A673 (cell line): ENCODE measurements at regions not wholly inside any gene's neighbourhood (a gene's known extent, or its start where the extent isn't known, plus 50 kb on each side); places are given as distances from the start of the nearest gene placed in this dataset.

Experiments used
- BruUV-seq: library from RNA; stranded (reverse); fragments of 400-500 nt; replicated peaks from 2 replicates; lab custom pipeline; 2021; lab: Mats Ljungman, UMichigan
- CTCF ChIA-PET: fragments of 300-600 bp; sonication (Branson Sonifier 250); formaldehyde crosslinking; loops from one replicate; lab custom pipeline; 2022; ENCODE audit warnings: antibody characterized with exemption; lab: Charles Lee
- POLR2A ChIA-PET: fragments of 300-600 bp; sonication (Branson Sonifier 250); formaldehyde crosslinking; loops from one replicate; lab custom pipeline; 2022; ENCODE audit warnings: antibody characterized with exemption; ENCODE audit not compliant: low non-redundant PET; lab: Charles Lee
- DNase-seq: peaks from one replicate; pipeline ENCODE4 v3.0.0-alpha.2; 2015; ENCODE audit warnings: low spot score
- H3K27ac ChIP-seq: fragments of 200-600 bp; sonication (generic); 2 replicates; pipeline ENCODE4 v1.5.1; 2016; ENCODE audit warnings: mixed run types, low read depth, mild to moderate bottlenecking, mixed read lengths, antibody characterized with exemption, low read length; ENCODE audit not compliant: poor library complexity, severe bottlenecking
- H3K27me3 ChIP-seq: fragments of 200-600 bp; sonication (generic); replicated peaks from 2 replicates; pipeline ENCODE4 v1.6.1; 2017; ENCODE audit warnings: mixed run types, low read depth, mild to moderate bottlenecking, mixed read lengths, antibody characterized with exemption, low read length; ENCODE audit not compliant: insufficient read depth, poor library complexity
- H3K36me3 ChIP-seq: fragments of 200-600 bp; sonication (generic); 2 replicates; pipeline ENCODE4 v1.6.1; 2016; ENCODE audit warnings: mixed run types, mild to moderate bottlenecking, mixed read lengths, antibody characterized with exemption, low read length; ENCODE audit not compliant: insufficient read depth, poor library complexity, severe bottlenecking
- H3K4me1 ChIP-seq: fragments of 200-600 bp; sonication (generic); 2 replicates; pipeline ENCODE4 v1.6.1; 2017; ENCODE audit warnings: mixed run types, mild to moderate bottlenecking, mixed read lengths, antibody characterized with exemption, low read length; ENCODE audit not compliant: insufficient read depth, poor library complexity, severe bottlenecking
- H3K4me3 ChIP-seq: fragments of 200-600 bp; sonication (generic); 2 replicates; pipeline ENCODE4 v1.5.1; 2016; ENCODE audit warnings: low read depth, mixed run types, mild to moderate bottlenecking, mixed read lengths, low read length; ENCODE audit not compliant: poor library complexity, severe bottlenecking
- H3K9me3 ChIP-seq: fragments of 200-600 bp; sonication (generic); 2 replicates; pipeline ENCODE4 v1.6.1; 2016; ENCODE audit warnings: mixed run types, low read depth, mild to moderate bottlenecking, mixed read lengths, antibody characterized with exemption, low read length; ENCODE audit not compliant: poor library complexity, severe bottlenecking
- CTCF ChIP-seq: fragments of 300-800, 200-600 bp; sonication (generic); conservative IDR thresholded peaks from 2 replicates; pipeline ENCODE4 v1.5.1; 2017; ENCODE audit warnings: low read depth, mild to moderate bottlenecking, antibody characterized with exemption, low read length, moderate library complexity, mixed read lengths
- EZH2 ChIP-seq: fragments of 200-600 bp; sonication (generic); IDR thresholded peaks from 2 replicates; pipeline ENCODE4 v1.6.1; 2017; ENCODE audit warnings: borderline replicate concordance, low read depth, mild to moderate bottlenecking, mixed read lengths, antibody characterized with exemption, low read length; ENCODE audit not compliant: poor library complexity, severe bottlenecking
- intact Hi-C: fragments of 100-400 bp; cut with micrococcal nuclease; formaldehyde crosslinking; loops from one replicate; pipeline ENCODE4 v1.10.0; 2022; ENCODE audit not compliant: unreplicated experiment

- ChIA-PET POLR2A (no interaction called here), CTCF (no interaction called here)
- no peaks in the 10 kb centered on the region for H3K4me1 ChIP-seq
- intact Hi-C loops: loop anchor here (10.0 kb wide), 1 partner anchor 826 kb away; the partner anchor contains the start of gene DGKZ
- no peaks in the 10 kb centered on the region for H3K36me3 ChIP-seq
- BruUV-seq: no TSS peak
- H3K4me3 ChIP-seq: no peak overlapping the region
- H3K27me3 ChIP-seq: no peaks in the 10 kb centered on the region
- H3K27ac ChIP-seq: no peak overlapping the region
- TF ChIP-seq CTCF (no peak), EZH2 (no peak)
- H3K9me3 ChIP-seq: no peaks in the 10 kb centered on the region
- no peak for DNase-seq
These were observed 146.4 kb downstream of the CHST1 start for GRCh38 chr11:45518833-45519535.

- DNase-seq: no peak
- H3K27ac ChIP-seq: no peak overlapping the region
- no peaks in the 10 kb centered on the region for H3K36me3 ChIP-seq
- BruUV-seq: no TSS peak
- no peak overlapping the region for H3K4me3 ChIP-seq
- no peaks in the 10 kb centered on the region for H3K27me3 ChIP-seq
- TF ChIP-seq CTCF (no peak), EZH2 (no peak)
- POLR2A ChIA-PET: no interaction called here
- no peaks in the 10 kb centered on the region for H3K4me1 ChIP-seq
- no peaks in the 10 kb centered on the region for H3K9me3 ChIP-seq
- intact Hi-C loops: loop anchor here (10.0 kb wide), 1 partner anchor 827 kb away; the partner anchor contains the start of gene DGKZ
- CTCF ChIA-PET: no interaction called here
These were observed 147.1 kb downstream of the CHST1 start for GRCh38 chr11:45518141-45518832.

- TF ChIP-seq CTCF (no peak), EZH2 (no peak)
- H3K27me3 ChIP-seq: no peaks in the 10 kb centered on the region
- no peak overlapping the region for H3K27ac ChIP-seq
- BruUV-seq: no TSS peak
- no peaks in the 10 kb centered on the region for H3K36me3 ChIP-seq
- intact Hi-C loops: loop anchor here (10.0 kb wide), 1 partner anchor 828 kb away; the partner anchor contains the start of gene DGKZ
- no peaks in the 10 kb centered on the region for H3K4me1 ChIP-seq
- CTCF ChIA-PET: no interaction called here
- H3K9me3 ChIP-seq: no peaks in the 10 kb centered on the region
- no peak for DNase-seq
- H3K4me3 ChIP-seq: no peak overlapping the region
- POLR2A ChIA-PET: interaction anchor here (0.6 kb wide), 1 partner anchor 317 kb away, joined by 3 read pairs; no protein-coding TSS in a partner anchor
These were observed 148.2 kb downstream of the CHST1 start for GRCh38 chr11:45517171-45517770.
